Natural killer cell treated with Interleukin-12 subunit alpha and Interleukin-12 subunit beta and Interleukin-15 and Interleukin-18, amount 100 ng/mL, for 72 hours (primary cell): ENCODE measurements at regions not wholly inside any gene's neighbourhood (a gene's known extent, or its start where the extent isn't known, plus 50 kb on each side); places are given as distances from the start of the nearest gene placed in this dataset.

Source experiments
- ATAC-seq, 2 donors: fragments of 150-1000 bp; cut with Tn5 transposase in 1 of 2; sonication (Bioruptor Pico), chemical (Tn5 transposase) in 1 of 2; 2 replicates each; pipeline ENCODE4 v1.10.0; 2021
- DNase-seq: peaks from one replicate; pipeline ENCODE4 v3.0.0; 2022; ENCODE audit warnings: low spot score
- H3K27ac Mint-ChIP-seq, 2 donors: 1 replicate in 1 of 2; 2 replicates in 1 of 2; pipeline ENCODE4 v1.8.0; 2022; ENCODE audit warnings: mixed read lengths in 2 of 2, mild to moderate bottlenecking in 1 of 2, moderate library complexity in 1 of 2
- H3K27me3 Mint-ChIP-seq, 2 donors: 1 replicate in 1 of 2; 2 replicates in 1 of 2; pipeline ENCODE4 v1.8.0; 2022; ENCODE audit warnings: mixed read lengths in 2 of 2
- H3K36me3 Mint-ChIP-seq: one replicate; pipeline ENCODE4 v1.8.0; 2022; ENCODE audit warnings: mixed read lengths
- H3K4me1 Mint-ChIP-seq, 2 donors: 1 replicate in 1 of 2; 2 replicates in 1 of 2; pipeline ENCODE4 v1.8.0; 2022; ENCODE audit warnings: low read depth in 2 of 2, mixed read lengths in 2 of 2, mild to moderate bottlenecking in 1 of 2
- H3K4me3 Mint-ChIP-seq: one replicate; pipeline ENCODE4 v1.8.0; 2022; ENCODE audit warnings: mixed read lengths
- H3K9me3 Mint-ChIP-seq: 2 replicates; pipeline ENCODE4 v1.8.0; 2022; ENCODE audit warnings: mixed read lengths

DNA sequence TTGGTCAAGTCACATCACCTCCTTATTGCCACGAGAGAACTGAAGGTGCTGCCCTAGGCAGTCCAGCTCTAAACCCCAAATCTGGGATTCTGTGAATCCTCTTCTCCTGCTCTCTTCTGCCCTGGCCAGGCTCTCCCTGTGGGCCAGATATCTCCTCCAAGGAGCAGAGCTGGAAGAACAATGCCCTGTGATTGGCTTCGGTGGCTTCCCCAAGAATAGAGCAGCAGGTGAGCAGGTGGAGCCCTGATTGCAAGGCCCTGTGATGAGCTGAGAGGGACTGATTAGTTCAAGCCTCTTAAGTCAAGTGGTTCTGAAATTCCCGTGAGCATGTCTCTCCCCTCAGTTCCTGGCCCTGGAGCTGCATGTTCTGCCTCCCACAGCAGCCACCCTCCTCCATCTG is 175.3 kb upstream of the BRINP1 start:
- Mint-ChIP-seq H3K27me3 (no peaks in the 10 kb centered on the region), H3K36me3 (no peaks in the 10 kb centered on the region), H3K9me3 (peaks cover 3% of the 10 kb centered on the region), H3K4me1 (no peaks in the 10 kb centered on the region), H3K4me3 (no peak overlapping the region), H3K27ac (no peak overlapping the region)
- DNase-seq (no peak), ATAC-seq (no peak)

- Mint-ChIP-seq H3K4me3 (no peak overlapping the region), H3K36me3 (no peaks in the 10 kb centered on the region), H3K27me3 (no peaks in the 10 kb centered on the region), H3K4me1 (no peaks in the 10 kb centered on the region), H3K27ac (no peak overlapping the region), H3K9me3 (peaks cover 3% of the 10 kb centered on the region)
- no peak for DNase-seq
- ATAC-seq: no peak
These were observed 167.9 kb upstream of the BRINP1 start for GRCh38 chr9:119537138-119537537.

GRCh38 chr9:119533504-119533903 is 164.3 kb upstream of the BRINP1 start:
- DNase-seq (no peak), ATAC-seq (no peak)
- H3K27ac Mint-ChIP-seq: no peak overlapping the region
- no peak overlapping the region for H3K4me3 Mint-ChIP-seq
- H3K9me3 Mint-ChIP-seq: no peaks in the 10 kb centered on the region
- no peaks in the 10 kb centered on the region for H3K4me1 Mint-ChIP-seq
- H3K36me3 Mint-ChIP-seq: no peaks in the 10 kb centered on the region
- H3K27me3 Mint-ChIP-seq: no peaks in the 10 kb centered on the region

- DNase-seq (no peak), ATAC-seq (no peak)
- Mint-ChIP-seq H3K4me3 (no peak overlapping the region), H3K9me3 (peaks cover 2% of the 10 kb centered on the region), H3K36me3 (no peaks in the 10 kb centered on the region), H3K27ac (no peak overlapping the region), H3K4me1 (no peaks in the 10 kb centered on the region), H3K27me3 (no peaks in the 10 kb centered on the region)
These were observed 157.5 kb upstream of the BRINP1 start for GRCh38 chr9:119526698-119527097.

- DNase-seq (no peak), ATAC-seq (no peak)
- Mint-ChIP-seq H3K4me1 (no peaks in the 10 kb centered on the region), H3K27ac (no peak overlapping the region), H3K36me3 (no peaks in the 10 kb centered on the region), H3K27me3 (no peaks in the 10 kb centered on the region), H3K9me3 (peaks cover 2% of the 10 kb centered on the region), H3K4me3 (no peak overlapping the region)
These were observed 154.3 kb upstream of the BRINP1 start for GRCh38 chr9:119523508-119523907.

DNA sequence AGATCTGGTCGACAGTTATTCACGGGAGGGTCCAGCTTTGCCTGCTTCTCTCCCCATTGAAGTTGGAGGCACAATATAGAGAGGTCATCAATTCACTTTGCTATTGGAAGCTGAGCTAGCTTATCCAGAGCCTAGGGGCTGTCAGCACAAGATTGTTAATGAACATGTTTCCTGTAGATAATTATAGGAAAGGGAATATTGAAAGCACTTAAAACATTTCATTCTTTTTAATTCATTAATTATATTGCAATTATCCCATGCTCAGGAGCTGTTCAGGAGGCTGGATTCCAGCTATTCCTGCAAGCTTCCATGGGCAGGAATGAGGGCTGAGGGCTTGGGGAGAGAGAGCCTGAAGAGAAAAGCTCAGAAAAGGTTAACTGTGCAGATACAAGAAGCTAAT is 153.1 kb upstream of the BRINP1 start:
- Mint-ChIP-seq H3K36me3 (no peaks in the 10 kb centered on the region), H3K4me3 (no peak overlapping the region), H3K4me1 (no peaks in the 10 kb centered on the region), H3K27me3 (no peaks in the 10 kb centered on the region), H3K9me3 (peaks cover 2% of the 10 kb centered on the region), H3K27ac (no peak overlapping the region)
- no peak for ATAC-seq
- no peak for DNase-seq

DNA sequence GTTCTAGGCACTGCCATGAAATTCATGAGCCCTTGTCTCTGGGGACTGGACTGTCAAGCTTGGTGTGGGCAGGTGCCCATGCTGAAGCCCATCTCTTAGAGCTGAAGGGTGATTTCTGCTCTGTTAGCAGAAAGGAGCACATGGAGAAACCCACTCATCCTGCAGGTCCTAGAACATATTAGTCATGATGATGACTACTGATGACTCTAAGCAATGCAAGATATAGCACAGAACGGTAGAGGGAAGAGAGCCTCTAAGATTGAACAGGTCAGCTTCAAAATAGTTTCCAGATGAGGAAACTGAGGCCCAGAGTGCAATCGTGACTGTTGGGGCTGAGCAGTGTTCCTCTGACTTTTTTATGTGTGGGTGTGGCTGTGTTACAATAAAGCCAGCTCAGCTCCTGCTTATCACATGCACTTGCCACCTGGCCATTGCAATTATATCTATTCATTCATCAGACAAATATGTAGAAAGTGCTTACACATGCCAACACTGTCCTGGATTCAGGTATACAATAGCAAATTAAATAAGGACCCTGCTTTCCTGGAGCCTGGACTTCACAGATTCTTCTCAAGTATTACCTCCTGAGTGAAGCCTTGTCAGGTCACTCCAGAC is 140.2 kb upstream of the BRINP1 start:
- Mint-ChIP-seq H3K4me3 (no peak overlapping the region), H3K4me1 (no peaks in the 10 kb centered on the region), H3K36me3 (no peaks in the 10 kb centered on the region), H3K9me3 (peaks cover 13% of the 10 kb centered on the region), H3K27ac (no peak overlapping the region), H3K27me3 (no peaks in the 10 kb centered on the region)
- no peak for DNase-seq
- ATAC-seq: no peak

DNA sequence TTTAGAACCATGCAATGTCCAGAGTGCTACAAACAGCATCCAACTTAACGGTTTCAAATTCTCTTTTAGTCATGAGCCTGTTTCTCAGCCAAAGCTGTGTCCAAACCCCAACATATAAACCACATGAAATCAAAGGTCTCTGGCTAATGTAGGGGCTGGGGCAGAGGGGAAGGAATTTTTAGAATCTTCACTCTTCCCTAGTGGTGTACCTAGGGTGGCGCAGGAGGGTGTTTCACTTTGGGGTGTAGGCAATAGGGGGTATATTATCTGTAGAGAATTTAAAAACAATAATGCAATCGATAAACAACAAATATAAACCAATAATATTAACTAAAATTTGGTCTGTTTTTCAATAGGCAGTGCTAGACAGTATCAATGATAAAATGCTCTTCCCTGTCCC is 132.1 kb upstream of the BRINP1 start:
- no peaks in the 10 kb centered on the region for H3K4me1 Mint-ChIP-seq
- H3K9me3 Mint-ChIP-seq: peaks cover 18% of the 10 kb centered on the region
- DNase-seq (no peak), ATAC-seq (no peak)
- H3K36me3 Mint-ChIP-seq: no peaks in the 10 kb centered on the region
- no peaks in the 10 kb centered on the region for H3K27me3 Mint-ChIP-seq
- no peak overlapping the region for H3K4me3 Mint-ChIP-seq
- no peak overlapping the region for H3K27ac Mint-ChIP-seq

DNA sequence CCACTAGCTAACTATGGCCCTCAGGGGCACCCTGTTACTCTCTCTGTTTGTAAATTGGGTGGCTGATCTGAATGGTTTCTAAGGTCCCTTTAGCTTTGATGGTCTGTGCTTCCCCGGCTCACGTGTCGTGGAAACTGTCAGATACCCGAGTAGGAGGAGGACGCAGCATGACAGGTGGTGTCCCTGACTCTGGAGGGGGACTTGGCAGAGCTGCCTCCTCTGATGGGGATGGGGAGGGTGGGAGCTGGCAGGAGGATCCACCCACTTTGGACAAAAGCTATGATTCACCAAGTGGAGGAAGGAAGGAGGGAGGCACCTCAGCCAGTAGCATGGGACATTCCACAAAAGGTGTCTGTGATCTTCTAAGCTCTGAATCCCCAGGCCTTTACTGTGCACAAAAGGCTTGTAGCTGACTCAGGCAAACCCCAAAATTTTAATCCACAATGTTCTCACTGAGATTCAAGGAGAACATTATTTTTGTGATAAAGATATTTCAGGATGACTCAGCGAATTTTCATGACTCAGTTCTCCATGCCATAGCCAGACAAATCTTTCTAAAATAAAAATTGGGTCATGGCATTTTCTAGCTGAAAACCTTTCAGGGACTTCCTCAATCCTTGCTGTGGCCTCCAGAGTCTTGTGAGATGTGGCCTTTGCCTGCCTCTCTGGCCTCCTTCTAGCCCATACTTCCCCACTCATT is 131.0 kb upstream of the BRINP1 start:
- H3K27ac Mint-ChIP-seq: no peak overlapping the region

DNA sequence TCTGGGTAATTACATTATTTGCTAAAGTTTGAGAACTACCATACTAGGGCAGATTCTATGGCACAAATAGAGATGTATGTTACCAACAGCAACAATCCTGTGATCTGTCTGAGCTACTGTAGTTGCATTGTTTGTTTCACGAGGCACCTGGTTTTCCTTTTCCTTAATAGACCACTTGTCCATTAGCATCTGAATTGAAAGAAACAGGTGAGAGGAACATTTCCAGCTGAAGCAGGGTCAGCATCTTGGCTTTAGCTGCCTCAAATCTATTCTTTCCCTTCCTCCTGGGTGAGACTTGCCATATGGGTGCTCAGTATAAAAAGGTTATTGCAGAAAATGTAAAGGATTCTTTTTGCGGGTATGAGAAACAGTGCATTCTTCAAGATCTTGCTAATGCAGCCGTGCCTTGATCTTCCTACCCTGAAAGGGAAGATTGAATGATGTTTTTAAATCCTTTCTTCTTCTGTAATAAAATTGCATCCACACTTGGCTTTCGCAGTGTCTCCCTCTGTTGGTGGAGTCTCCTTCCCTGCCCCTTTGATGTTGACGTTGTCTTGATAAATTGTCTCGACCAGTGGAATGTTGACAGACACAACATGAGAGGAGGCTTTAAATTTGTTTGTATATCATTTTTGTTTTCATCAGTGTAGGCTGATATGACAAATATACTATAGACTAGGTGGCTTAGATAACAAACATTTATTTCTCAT is 118.0 kb upstream of the BRINP1 start:
- no peaks in the 10 kb centered on the region for H3K9me3 Mint-ChIP-seq
- no peaks in the 10 kb centered on the region for H3K27me3 Mint-ChIP-seq
- ATAC-seq: no peak
- DNase-seq: no peak
- no peaks in the 10 kb centered on the region for H3K4me1 Mint-ChIP-seq
- no peak overlapping the region for H3K4me3 Mint-ChIP-seq
- H3K36me3 Mint-ChIP-seq: no peaks in the 10 kb centered on the region
- H3K27ac Mint-ChIP-seq: no peak overlapping the region

More for the DNA sequence above, 131.0 kb upstream of the BRINP1 start:
- Mint-ChIP-seq H3K36me3 (no peaks in the 10 kb centered on the region), H3K4me1 (no peaks in the 10 kb centered on the region), H3K4me3 (no peak overlapping the region), H3K27me3 (no peaks in the 10 kb centered on the region), H3K9me3 (peaks cover 22% of the 10 kb centered on the region)
- no peak for ATAC-seq
- no peak for DNase-seq

GRCh38 chr9:119483153-119483552 is 113.9 kb upstream of the BRINP1 start:
- H3K27ac Mint-ChIP-seq: no peak overlapping the region
- no peak for DNase-seq
- no peak overlapping the region for H3K4me3 Mint-ChIP-seq
- no peaks in the 10 kb centered on the region for H3K27me3 Mint-ChIP-seq
- peaks cover 6% of the 10 kb centered on the region for H3K9me3 Mint-ChIP-seq
- no peak for ATAC-seq
- H3K36me3 Mint-ChIP-seq: no peaks in the 10 kb centered on the region
- H3K4me1 Mint-ChIP-seq: no peaks in the 10 kb centered on the region

GRCh38 chr9:119477197-119477596 is 108.0 kb upstream of the BRINP1 start:
- ATAC-seq (no peak), DNase-seq (no peak)
- peaks cover 7% of the 10 kb centered on the region for H3K9me3 Mint-ChIP-seq
- no peaks in the 10 kb centered on the region for H3K36me3 Mint-ChIP-seq
- no peaks in the 10 kb centered on the region for H3K4me1 Mint-ChIP-seq
- H3K27me3 Mint-ChIP-seq: no peaks in the 10 kb centered on the region
- no peak overlapping the region for H3K4me3 Mint-ChIP-seq
- no peak overlapping the region for H3K27ac Mint-ChIP-seq

DNA sequence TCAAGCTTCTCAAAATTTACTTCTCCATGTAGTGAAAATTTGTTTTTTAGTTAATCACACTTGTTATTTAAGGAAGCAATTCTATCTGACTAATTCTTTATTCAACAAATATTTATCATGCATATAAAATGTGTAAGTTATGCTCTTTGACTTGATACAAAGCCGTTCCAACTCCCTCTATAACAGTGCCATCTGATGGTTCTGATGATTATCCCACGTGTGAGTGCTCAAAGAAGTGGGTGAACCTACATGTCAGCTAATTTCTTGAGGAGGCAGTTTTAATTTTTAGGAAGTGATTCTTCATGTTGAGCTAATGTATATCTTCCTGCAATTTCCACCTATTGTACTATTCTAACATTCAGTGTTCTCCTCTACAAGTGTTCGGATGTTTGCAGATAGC is 88.8 kb upstream of the BRINP1 start:
- ATAC-seq (no peak), DNase-seq (no peak)
- no peak overlapping the region for H3K4me3 Mint-ChIP-seq
- H3K27ac Mint-ChIP-seq: no peak overlapping the region
- H3K9me3 Mint-ChIP-seq: peaks cover 12% of the 10 kb centered on the region
- H3K36me3 Mint-ChIP-seq: no peaks in the 10 kb centered on the region
- peaks cover 0 to 6% of the 10 kb centered on the region in 2 donors for H3K27me3 Mint-ChIP-seq
- H3K4me1 Mint-ChIP-seq: no peaks in the 10 kb centered on the region

DNA sequence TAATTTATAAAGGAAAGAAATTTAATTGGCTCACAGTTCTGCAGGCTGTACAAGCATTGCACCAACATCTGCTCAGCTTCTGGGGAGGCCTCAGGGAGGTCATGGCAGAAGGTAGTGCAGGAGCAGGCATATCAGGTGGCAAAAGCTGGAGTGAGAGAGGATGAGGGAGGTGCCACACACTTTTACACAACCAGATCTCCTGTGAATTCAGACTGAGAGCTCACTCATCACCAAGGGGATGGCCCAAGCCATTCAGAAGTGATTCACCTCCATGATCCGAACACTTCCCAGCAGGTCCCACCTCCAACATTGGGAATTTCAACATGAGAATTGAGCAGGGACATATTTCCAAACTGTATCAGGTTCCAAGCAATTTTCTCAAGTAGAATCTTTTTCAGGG is 84.7 kb upstream of the BRINP1 start:
- no peak for ATAC-seq
- Mint-ChIP-seq H3K4me1 (no peaks in the 10 kb centered on the region), H3K4me3 (no peak overlapping the region), H3K27ac (no peak overlapping the region), H3K36me3 (no peaks in the 10 kb centered on the region), H3K9me3 (peaks cover 14% of the 10 kb centered on the region), H3K27me3 (peaks cover 0 to 6% of the 10 kb centered on the region in 2 donors)
- DNase-seq: no peak
